Activated T-helper 17 cell treated with anti-CD3 and anti-CD28 coated beads, Interleukin-2, amount 50 U/mL, for 72 hours (primary cell): ENCODE measurements at regions not wholly inside any gene's neighbourhood (a gene's known extent, or its start where the extent isn't known, plus 50 kb on each side); places are given as distances from the start of the nearest gene placed in this dataset.
"Not testable (repeated sequence)": the region's sequence is repeated elsewhere in the genome, so short reads cannot be mapped to it uniquely, and the experiment has no call there.

Experiments used
- ATAC-seq: fragments of 150-1000 bp; cut with Tn5 transposase; replicated peaks from 2 replicates; pipeline ENCODE4 v1.10.0; 2021; ENCODE audit warnings: mild to moderate bottlenecking, moderate library complexity
- H3K27ac Mint-ChIP-seq: one replicate; pipeline ENCODE4 v1.8.0; 2022; ENCODE audit warnings: mixed read lengths
- H3K27me3 Mint-ChIP-seq: one replicate; pipeline ENCODE4 v1.8.0; 2022; ENCODE audit warnings: mixed read lengths
- H3K36me3 Mint-ChIP-seq: one replicate; pipeline ENCODE4 v1.8.0; 2022; ENCODE audit warnings: low read depth, mild to moderate bottlenecking, mixed read lengths
- H3K4me1 Mint-ChIP-seq: one replicate; pipeline ENCODE4 v1.8.0; 2022; ENCODE audit warnings: mixed read lengths
- H3K4me3 Mint-ChIP-seq: one replicate; pipeline ENCODE4 v1.8.0; 2022; ENCODE audit warnings: mild to moderate bottlenecking, mixed read lengths
- H3K9me3 Mint-ChIP-seq: one replicate; pipeline ENCODE4 v1.8.0; 2022; ENCODE audit warnings: mixed read lengths

DNA sequence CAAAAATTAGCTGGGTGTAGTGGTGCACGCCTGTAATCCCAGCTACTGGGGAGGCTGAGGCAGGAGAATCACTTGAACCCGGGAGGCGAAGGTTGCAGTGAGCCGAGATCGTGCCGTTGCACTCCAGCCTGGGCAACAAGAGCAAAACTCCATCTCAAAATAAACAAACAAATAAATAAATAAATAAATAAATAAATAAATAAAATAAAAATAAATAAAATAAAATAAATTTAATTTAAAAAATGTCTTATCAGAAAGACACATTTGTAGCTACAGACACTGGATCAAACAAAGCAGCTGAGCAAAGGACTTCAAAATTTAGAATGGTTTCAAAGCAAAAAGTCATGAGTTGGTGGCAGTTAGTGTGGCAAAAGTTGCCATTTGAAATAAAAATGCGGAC lies 158.2 kb upstream of the EPB41L3 start:
- not testable (repeated sequence) for ATAC-seq, H3K27me3 Mint-ChIP-seq, H3K9me3 Mint-ChIP-seq, H3K27ac Mint-ChIP-seq, H3K4me3 Mint-ChIP-seq, H3K4me1 Mint-ChIP-seq, H3K36me3 Mint-ChIP-seq

DNA sequence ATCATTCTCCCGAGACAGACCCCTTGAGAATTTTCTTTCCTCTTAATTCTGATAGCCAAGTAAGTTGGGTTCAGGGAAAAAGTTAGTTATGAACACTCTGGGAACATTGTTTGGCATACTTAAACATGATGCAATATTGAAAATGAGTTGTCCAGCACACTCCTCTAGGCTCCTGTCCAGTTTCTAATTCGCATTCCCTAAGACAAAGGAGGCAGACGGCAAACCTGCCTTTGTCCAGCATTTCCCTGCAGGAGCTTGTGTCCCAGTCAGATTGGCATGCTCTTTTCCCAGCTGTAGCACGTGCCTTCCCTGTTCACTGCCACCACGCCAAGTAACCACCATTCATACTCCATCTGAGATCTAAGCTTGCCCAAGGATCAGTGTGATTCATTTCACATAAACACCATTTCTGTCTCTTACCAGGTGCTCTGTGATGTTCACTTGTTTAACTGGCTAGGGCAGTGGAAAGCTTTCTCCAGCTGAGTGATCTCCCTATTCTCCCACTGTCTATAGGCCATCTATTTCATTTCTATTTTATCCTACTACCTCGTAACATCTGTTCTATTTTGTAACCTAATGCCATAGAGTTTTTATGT lies 150.0 kb upstream of the EPB41L3 start:
- Mint-ChIP-seq H3K4me1 (no peaks in the 10 kb centered on the region), H3K27me3 (peaks cover 10% of the 10 kb centered on the region), H3K9me3 (peaks cover 8% of the 10 kb centered on the region), H3K36me3 (no peaks in the 10 kb centered on the region), H3K4me3 (no peak overlapping the region), H3K27ac (no peak overlapping the region)
- ATAC-seq = no peak

DNA sequence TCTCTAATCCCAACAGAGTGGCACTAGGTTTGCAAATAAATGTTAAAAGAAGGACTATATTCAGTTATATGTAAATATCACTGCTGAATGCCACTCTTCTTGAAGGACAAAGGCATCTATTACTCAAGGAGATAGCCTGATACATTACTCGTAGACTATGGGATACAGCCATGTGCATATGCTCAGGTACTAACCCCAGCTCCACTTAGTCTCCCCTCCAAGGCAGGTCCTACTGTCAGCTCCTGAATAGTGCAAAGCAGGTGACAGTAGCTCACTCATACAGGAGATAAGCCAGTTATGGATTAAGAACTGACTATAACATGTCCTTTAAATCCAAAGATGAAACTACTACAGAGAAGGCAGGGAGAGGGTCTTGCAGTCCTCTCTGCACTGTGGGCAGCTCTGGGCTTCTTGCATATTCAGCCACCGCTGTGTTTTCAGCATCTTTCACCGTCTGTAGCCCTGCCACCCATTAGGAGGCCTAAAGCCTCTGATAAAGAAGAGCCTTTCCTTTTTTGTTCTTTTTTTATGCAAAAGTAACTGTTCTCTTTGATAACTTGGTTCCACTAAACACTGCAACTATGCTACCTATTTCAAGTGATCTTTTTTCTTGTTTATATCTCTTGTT lies 135.1 kb upstream of the EPB41L3 start:
- Mint-ChIP-seq H3K27me3 (peaks cover 7% of the 10 kb centered on the region), H3K4me3 (no peak overlapping the region), H3K4me1 (no peaks in the 10 kb centered on the region), H3K36me3 (no peaks in the 10 kb centered on the region), H3K27ac (no peak overlapping the region), H3K9me3 (peaks cover 4% of the 10 kb centered on the region)
- ATAC-seq = no peak

DNA sequence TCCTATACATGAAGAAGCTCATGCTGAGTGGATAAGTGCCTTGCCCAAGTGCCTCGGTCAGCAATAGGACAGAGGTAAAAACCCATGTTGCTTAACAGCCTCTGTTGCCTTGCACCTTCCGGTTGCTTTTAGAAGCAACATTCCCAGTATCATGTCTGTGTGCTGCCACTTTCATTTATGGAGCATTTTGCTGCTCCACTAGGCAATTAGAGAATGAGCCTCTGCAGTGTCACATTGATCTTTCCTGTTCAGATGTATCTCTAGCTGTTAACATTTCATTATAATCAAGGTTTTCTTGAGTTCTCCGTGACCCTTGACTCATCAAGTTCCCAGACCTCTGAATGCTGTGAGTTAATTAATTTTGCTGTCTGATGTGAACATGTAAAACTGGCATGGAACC lies 134.5 kb upstream of the EPB41L3 start:
- peaks cover 4% of the 10 kb centered on the region for H3K9me3 Mint-ChIP-seq
- peaks cover 7% of the 10 kb centered on the region for H3K27me3 Mint-ChIP-seq
- no peak overlapping the region for H3K27ac Mint-ChIP-seq
- H3K36me3 Mint-ChIP-seq = no peaks in the 10 kb centered on the region
- ATAC-seq = no peak
- no peaks in the 10 kb centered on the region for H3K4me1 Mint-ChIP-seq
- no peak overlapping the region for H3K4me3 Mint-ChIP-seq

DNA sequence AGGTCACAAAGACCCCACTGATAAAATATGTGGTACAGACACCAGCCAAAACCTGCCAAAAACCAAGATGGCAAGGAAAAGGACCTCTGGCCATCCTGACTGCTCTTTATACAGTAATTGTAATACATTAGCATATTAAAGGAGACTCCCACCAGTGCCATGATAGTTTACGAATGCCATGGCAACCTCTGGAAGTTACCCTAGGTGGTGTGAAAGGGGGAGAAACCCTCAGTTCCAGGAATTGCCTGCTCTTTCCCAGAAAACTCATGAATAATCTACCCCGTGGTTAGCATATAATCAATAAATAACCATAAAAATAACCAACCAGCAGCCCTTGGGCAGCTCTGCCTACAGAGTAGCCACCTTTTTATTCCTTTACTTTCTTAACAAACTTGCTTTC lies 129.8 kb upstream of the EPB41L3 start:
- Mint-ChIP-seq H3K27me3 (peaks cover 7% of the 10 kb centered on the region), H3K4me1 (no peaks in the 10 kb centered on the region), H3K4me3 (no peak overlapping the region), H3K36me3 (no peaks in the 10 kb centered on the region), H3K27ac (no peak overlapping the region), H3K9me3 (no peaks in the 10 kb centered on the region)
- ATAC-seq = no peak

DNA sequence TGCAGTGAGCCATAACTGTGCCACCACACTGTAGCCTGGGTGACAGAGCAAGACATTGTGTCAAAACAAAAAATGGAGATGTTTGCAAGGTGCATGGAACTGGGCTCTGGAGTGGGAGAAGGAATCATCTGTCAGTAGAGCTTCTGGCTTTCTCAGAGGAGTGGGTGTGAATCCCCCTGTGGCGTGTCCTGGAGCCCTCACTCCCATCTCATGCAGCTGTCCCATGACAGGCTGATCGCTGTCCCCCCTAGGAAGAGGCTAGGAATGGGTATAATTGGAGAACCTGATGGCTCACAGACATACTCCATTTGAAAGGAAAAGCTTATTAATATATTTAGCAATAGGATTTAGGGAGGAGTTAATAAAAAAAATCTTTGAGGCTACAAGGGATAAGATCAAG lies 125.8 kb upstream of the EPB41L3 start:
- H3K27me3 Mint-ChIP-seq = no peaks in the 10 kb centered on the region
- H3K36me3 Mint-ChIP-seq = no peaks in the 10 kb centered on the region
- no peak for ATAC-seq
- H3K27ac Mint-ChIP-seq = no peak overlapping the region
- no peaks in the 10 kb centered on the region for H3K4me1 Mint-ChIP-seq
- H3K9me3 Mint-ChIP-seq = no peaks in the 10 kb centered on the region
- no peak overlapping the region for H3K4me3 Mint-ChIP-seq

DNA sequence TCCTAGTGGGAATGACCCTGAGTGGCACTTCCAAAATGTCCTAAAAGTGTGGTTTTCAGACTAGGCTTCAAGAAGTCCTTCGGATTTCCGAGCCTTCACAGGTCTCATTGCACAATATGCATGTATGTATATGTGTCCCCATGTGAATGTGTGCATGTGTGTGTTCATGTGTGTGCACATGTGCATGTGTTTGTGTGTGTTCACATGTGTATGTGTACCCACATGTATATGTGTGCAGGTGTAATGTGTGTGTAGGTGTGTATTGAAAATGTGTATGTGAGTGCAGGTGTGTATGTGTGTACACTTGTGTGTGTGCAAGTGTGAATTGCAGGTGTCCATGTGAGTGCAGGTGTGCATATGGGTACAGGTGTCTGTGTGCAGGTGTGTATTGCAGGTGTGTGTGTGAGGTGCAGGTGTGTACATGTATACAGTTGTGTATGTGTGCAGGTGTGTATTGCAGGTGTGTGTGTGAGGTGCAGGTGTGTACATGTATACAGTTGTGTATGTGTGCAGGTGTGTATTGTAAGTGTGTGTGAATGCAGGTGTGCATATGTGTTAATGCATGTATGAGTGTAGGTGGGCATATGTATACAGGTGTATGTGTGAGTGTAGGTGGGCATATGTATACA lies 124.4 kb upstream of the EPB41L3 start:
- Mint-ChIP-seq H3K36me3 (no peaks in the 10 kb centered on the region), H3K27ac (no peak overlapping the region), H3K9me3 (peaks cover 4% of the 10 kb centered on the region), H3K4me1 (no peaks in the 10 kb centered on the region), H3K27me3 (peaks cover 4% of the 10 kb centered on the region), H3K4me3 (no peak overlapping the region)
- ATAC-seq = no peak

DNA sequence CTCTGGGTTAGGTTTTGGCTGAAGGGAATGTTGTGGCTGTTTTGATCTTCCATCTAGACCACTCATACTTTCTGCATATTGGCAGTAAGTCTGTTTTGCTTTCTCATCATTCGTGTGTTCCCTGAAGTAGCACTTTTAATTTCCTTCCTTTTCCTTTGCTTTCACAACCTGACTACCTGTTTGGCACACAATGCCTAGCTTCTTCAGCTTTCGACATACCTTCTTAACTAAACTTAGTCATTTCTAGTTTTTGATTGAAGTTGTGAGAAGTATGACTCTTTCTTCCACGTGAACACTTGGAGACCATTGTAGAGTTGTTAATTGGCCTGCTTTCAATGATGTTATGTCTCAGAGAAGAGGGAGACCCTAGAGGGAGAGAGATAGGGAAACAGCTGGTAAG lies 123.6 kb upstream of the EPB41L3 start:
- Mint-ChIP-seq H3K9me3 (peaks cover 4% of the 10 kb centered on the region), H3K27me3 (peaks cover 4% of the 10 kb centered on the region), H3K36me3 (no peaks in the 10 kb centered on the region), H3K4me3 (no peak overlapping the region), H3K4me1 (no peaks in the 10 kb centered on the region), H3K27ac (no peak overlapping the region)
- ATAC-seq = no peak

DNA sequence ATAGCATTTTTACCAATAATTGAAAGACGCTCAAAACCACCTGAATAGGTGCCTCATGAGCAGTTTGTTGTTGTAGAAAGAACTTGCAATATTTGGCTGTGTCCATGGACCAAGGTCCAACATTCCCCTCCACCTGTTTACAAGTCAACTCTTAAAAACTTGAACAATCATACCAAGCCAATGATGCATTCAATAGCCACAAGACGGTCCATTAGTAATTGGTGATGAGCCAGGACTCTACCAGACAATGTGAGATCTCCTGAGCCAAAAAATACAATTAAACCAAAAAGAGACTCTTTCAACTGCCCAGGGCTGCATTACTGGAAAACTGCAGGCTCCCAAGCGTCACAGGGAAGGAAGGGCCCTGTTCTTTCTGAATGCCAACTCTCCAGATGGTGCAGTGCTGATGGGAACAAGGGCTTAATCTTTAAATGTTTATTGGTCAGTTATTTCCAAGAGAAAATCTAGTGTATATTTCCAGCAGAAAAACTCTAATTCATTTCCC lies 118.8 kb upstream of the EPB41L3 start:
- peaks cover 4% of the 10 kb centered on the region for H3K9me3 Mint-ChIP-seq
- H3K4me1 Mint-ChIP-seq = no peaks in the 10 kb centered on the region
- no peak for ATAC-seq
- H3K27ac Mint-ChIP-seq = no peak overlapping the region
- H3K4me3 Mint-ChIP-seq = no peak overlapping the region
- H3K27me3 Mint-ChIP-seq = peaks cover 7% of the 10 kb centered on the region
- no peaks in the 10 kb centered on the region for H3K36me3 Mint-ChIP-seq

DNA sequence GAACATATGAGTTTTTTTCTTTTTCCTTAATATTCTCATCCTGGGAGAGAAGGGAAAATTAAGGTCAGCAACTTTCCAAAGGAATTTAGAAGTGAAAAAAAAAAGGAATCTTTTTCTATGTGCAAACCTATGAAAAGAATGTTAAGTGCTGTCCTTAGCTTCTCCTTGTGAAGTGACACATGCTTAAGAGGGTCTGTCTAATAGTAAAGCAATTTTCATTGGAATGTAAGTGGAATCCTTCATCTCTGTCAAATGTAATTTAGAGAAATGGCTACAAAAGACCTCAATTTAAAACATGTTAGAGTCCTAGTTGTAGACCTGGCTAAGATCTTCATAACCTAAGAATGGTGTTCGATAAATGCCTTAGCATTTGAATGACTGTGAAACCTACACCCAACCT lies 117.4 kb upstream of the EPB41L3 start:
- peaks cover 4% of the 10 kb centered on the region for H3K9me3 Mint-ChIP-seq
- H3K27me3 Mint-ChIP-seq = peaks cover 11% of the 10 kb centered on the region
- H3K36me3 Mint-ChIP-seq = no peaks in the 10 kb centered on the region
- ATAC-seq = no peak
- H3K4me1 Mint-ChIP-seq = no peaks in the 10 kb centered on the region
- H3K27ac Mint-ChIP-seq = no peak overlapping the region
- no peak overlapping the region for H3K4me3 Mint-ChIP-seq

DNA sequence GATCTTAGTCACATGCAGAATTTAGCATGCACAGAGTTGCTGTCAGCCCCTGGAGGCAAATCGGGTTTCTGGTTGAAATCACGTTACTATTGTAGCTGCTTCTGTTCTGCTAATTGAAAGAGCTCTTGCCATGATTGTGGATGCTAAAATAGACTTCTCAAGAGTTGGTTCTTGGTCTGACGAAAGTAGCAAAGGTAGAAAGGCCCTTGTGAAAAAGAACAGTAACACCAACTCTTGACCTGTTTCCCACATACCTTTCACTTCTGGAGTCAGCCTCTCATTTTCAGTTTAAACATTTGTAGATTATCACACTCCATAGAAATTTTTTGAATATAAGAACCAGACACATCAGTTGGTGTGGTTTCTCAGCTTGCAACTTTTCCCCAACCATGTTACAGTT lies 110.0 kb upstream of the EPB41L3 start:
- ATAC-seq = no peak
- Mint-ChIP-seq H3K27me3 (peaks cover 5% of the 10 kb centered on the region), H3K27ac (no peak overlapping the region), H3K36me3 (no peaks in the 10 kb centered on the region), H3K4me1 (no peaks in the 10 kb centered on the region), H3K4me3 (no peak overlapping the region), H3K9me3 (no peaks in the 10 kb centered on the region)

DNA sequence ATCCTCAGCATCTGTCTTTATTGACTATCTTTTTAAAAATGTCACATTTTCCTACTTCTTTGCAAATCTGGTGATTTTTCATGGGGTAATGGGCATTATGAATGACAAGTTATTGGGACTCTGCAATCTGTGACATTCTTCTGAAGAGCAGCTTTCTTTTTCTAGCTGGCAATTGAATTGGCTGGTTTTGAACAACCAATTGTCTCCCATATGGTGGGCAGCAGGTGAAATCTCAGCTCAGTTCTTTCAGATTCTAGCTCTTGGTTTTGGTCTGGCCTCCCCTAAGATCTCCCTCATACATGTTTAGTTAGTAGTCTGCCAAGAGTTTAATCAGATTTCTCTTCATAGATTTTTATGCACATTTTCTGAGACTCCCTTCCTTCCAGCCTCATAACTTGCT lies 107.9 kb upstream of the EPB41L3 start:
- no peak overlapping the region for H3K27ac Mint-ChIP-seq
- H3K27me3 Mint-ChIP-seq = peaks cover 5% of the 10 kb centered on the region
- no peak for ATAC-seq
- H3K4me1 Mint-ChIP-seq = no peaks in the 10 kb centered on the region
- H3K4me3 Mint-ChIP-seq = no peak overlapping the region
- no peaks in the 10 kb centered on the region for H3K9me3 Mint-ChIP-seq
- H3K36me3 Mint-ChIP-seq = no peaks in the 10 kb centered on the region

DNA sequence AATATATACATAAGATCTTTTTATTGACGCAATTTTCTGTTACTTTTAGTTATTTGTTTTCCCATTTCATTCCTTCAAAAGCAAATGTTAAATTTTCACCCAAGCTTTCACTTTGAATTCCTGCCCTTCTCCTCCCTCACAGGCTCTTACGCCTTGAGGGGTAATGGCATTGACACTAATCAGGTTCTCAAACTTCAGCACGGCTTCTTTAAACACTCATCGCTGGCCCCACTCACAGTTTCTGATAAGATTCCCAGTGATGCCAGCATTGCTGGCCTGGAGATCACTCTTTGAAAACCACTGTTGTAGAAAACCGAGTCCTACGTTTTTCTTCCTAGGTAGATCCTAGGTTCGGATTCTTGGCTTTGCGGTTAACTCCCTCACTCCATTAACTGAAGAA lies 105.6 kb upstream of the EPB41L3 start:
- H3K27me3 Mint-ChIP-seq = peaks cover 12% of the 10 kb centered on the region
- no peak for ATAC-seq
- H3K9me3 Mint-ChIP-seq = no peaks in the 10 kb centered on the region
- no peak overlapping the region for H3K4me3 Mint-ChIP-seq
- H3K36me3 Mint-ChIP-seq = no peaks in the 10 kb centered on the region
- H3K27ac Mint-ChIP-seq = no peak overlapping the region
- H3K4me1 Mint-ChIP-seq = no peaks in the 10 kb centered on the region

DNA sequence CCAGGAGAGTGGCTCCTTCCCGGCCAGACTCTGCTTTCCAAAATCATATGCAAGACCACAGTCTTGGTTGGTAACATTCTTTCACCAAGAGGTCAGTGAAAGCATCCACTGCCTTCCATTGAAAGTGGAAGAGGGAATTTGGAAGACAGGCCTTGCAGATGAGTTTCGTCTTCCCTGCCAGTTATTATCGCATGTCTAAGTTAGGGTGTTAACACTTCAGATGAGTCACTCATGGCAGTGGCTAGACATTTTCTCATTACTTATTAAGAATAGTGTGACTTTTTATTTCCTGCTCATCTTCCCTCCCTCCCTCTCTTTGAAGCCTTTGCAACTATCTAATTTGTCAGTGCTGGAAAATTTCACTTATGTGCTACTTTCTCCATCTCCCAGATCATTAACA lies 102.9 kb upstream of the EPB41L3 start:
- no peak for ATAC-seq
- Mint-ChIP-seq H3K36me3 (no peaks in the 10 kb centered on the region), H3K27me3 (peaks cover 15% of the 10 kb centered on the region), H3K4me1 (no peaks in the 10 kb centered on the region), H3K4me3 (no peak overlapping the region), H3K9me3 (no peaks in the 10 kb centered on the region), H3K27ac (no peak overlapping the region)

DNA sequence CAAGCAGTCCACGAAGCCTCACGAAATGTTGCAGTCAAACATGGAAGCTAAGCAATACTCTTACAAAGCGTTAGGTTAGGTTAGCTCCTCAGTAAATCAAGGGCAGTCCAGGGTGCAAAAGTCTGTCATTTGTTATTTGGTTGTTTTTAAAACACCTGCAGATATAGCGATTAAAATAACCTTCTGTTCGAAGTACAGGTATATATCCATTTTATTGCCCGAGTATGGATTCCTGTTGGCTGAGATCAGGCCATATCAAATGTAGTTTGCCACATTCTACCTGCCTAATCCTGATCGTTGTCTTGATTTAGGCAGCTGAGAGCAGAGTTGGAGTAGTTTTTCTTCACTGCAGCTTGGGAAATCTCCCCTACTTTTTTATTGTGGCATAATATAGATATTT lies 99.5 kb upstream of the EPB41L3 start:
- Mint-ChIP-seq H3K4me1 (no peaks in the 10 kb centered on the region), H3K27me3 (peaks cover 26% of the 10 kb centered on the region), H3K9me3 (no peaks in the 10 kb centered on the region), H3K4me3 (no peak overlapping the region), H3K36me3 (no peaks in the 10 kb centered on the region), H3K27ac (no peak overlapping the region)
- ATAC-seq = no peak
